Activated CD8-positive, alpha-beta T cell treated with anti-CD3 and anti-CD28 coated beads, Interleukin-2, amount 10 ng/mL, durations not matched to agents 7 days and 5 days (primary cell): ENCODE measurements at regions not wholly inside any gene's neighbourhood (a gene's known extent, or its start where the extent isn't known, plus 50 kb on each side); places are given as distances from the start of the nearest gene placed in this dataset.

Source experiments
- ATAC-seq: fragments of 150-1000 bp; cut with Tn5 transposase; one replicate; pipeline ENCODE4 v1.10.0; 2021; ENCODE audit warnings: moderate library complexity
- CTCF ChIA-PET: fragments of 350-600 bp; sonication (Branson Sonifier 250); formaldehyde crosslinking; loops from one replicate; lab custom pipeline; 2021; ENCODE audit warnings: antibody characterized with exemption; lab: Charles Lee
- POLR2A ChIA-PET: fragments of 350-600 bp; sonication (Branson Sonifier 250); formaldehyde crosslinking; loops from one replicate; lab custom pipeline; 2021; ENCODE audit warnings: antibody characterized with exemption; lab: Charles Lee
- DNase-seq: peaks from one replicate; pipeline ENCODE4 v3.0.0-alpha.2; 2020
- H3K27ac Mint-ChIP-seq: one replicate; pipeline ENCODE4 v1.8.0; 2021; ENCODE audit warnings: mild to moderate bottlenecking, mixed read lengths
- H3K27me3 Mint-ChIP-seq: one replicate; pipeline ENCODE4 v1.8.0; 2021; ENCODE audit warnings: low read depth, mixed read lengths
- H3K36me3 Mint-ChIP-seq: one replicate; pipeline ENCODE4 v1.8.0; 2021; ENCODE audit warnings: low read depth, mixed read lengths
- H3K4me1 Mint-ChIP-seq: one replicate; pipeline ENCODE4 v1.8.0; 2021; ENCODE audit warnings: low read depth, mixed read lengths
- H3K4me3 Mint-ChIP-seq: one replicate; pipeline ENCODE4 v1.8.0; 2021; ENCODE audit warnings: mild to moderate bottlenecking, mixed read lengths
- H3K9me3 Mint-ChIP-seq: one replicate; pipeline ENCODE4 v1.8.0; 2022; ENCODE audit warnings: mixed read lengths; ENCODE audit not compliant: insufficient read depth

- Mint-ChIP-seq H3K36me3 (no peaks in the 10 kb centered on the region), H3K4me3 (no peak overlapping the region), H3K27me3 (no peaks in the 10 kb centered on the region), H3K9me3 (no peaks in the 10 kb centered on the region), H3K4me1 (no peaks in the 10 kb centered on the region), H3K27ac (no peak overlapping the region)
- no peak for ATAC-seq
- ChIA-PET CTCF (no interaction called here), POLR2A (no interaction called here)
- no peak for DNase-seq
Measured at GRCh38 chr4:144202081-144202480, 61.6 kb upstream of the GYPA start.

GRCh38 chr4:144203155-144203554 lies 62.6 kb upstream of the GYPA start:
- CTCF ChIA-PET = no interaction called here
- DNase-seq = no peak
- H3K9me3 Mint-ChIP-seq = no peaks in the 10 kb centered on the region
- no peaks in the 10 kb centered on the region for H3K4me1 Mint-ChIP-seq
- ATAC-seq = no peak
- POLR2A ChIA-PET = no interaction called here
- H3K4me3 Mint-ChIP-seq = no peak overlapping the region
- H3K27me3 Mint-ChIP-seq = no peaks in the 10 kb centered on the region
- no peak overlapping the region for H3K27ac Mint-ChIP-seq
- no peaks in the 10 kb centered on the region for H3K36me3 Mint-ChIP-seq

- no peak for ATAC-seq
- no peaks in the 10 kb centered on the region for H3K36me3 Mint-ChIP-seq
- H3K4me3 Mint-ChIP-seq = no peak overlapping the region
- ChIA-PET POLR2A (no interaction called here), CTCF (no interaction called here)
- H3K4me1 Mint-ChIP-seq = no peaks in the 10 kb centered on the region
- no peaks in the 10 kb centered on the region for H3K9me3 Mint-ChIP-seq
- DNase-seq = no peak
- H3K27ac Mint-ChIP-seq = no peak overlapping the region
- H3K27me3 Mint-ChIP-seq = no peaks in the 10 kb centered on the region
Measured at GRCh38 chr4:144204431-144204830, 63.9 kb upstream of the GYPA start.

GRCh38 chr4:144206711-144207110 lies 66.2 kb upstream of the GYPA start:
- Mint-ChIP-seq H3K36me3 (no peaks in the 10 kb centered on the region), H3K27ac (no peak overlapping the region), H3K27me3 (no peaks in the 10 kb centered on the region), H3K4me1 (no peaks in the 10 kb centered on the region), H3K9me3 (no peaks in the 10 kb centered on the region), H3K4me3 (no peak overlapping the region)
- CTCF ChIA-PET = no interaction called here
- ATAC-seq (no peak), DNase-seq (no peak)
- POLR2A ChIA-PET = no interaction called here

- H3K27me3 Mint-ChIP-seq = no peaks in the 10 kb centered on the region
- H3K4me1 Mint-ChIP-seq = no peaks in the 10 kb centered on the region
- CTCF ChIA-PET = no interaction called here
- no peak overlapping the region for H3K27ac Mint-ChIP-seq
- no peaks in the 10 kb centered on the region for H3K36me3 Mint-ChIP-seq
- no peak for ATAC-seq
- H3K4me3 Mint-ChIP-seq = no peak overlapping the region
- H3K9me3 Mint-ChIP-seq = no peaks in the 10 kb centered on the region
- POLR2A ChIA-PET = no interaction called here
- DNase-seq = no peak
Measured at GRCh38 chr4:144208074-144208473, 67.6 kb upstream of the GYPA start.

GRCh38 chr4:144209491-144209890 lies 69.0 kb upstream of the GYPA start:
- DNase-seq (no peak), ATAC-seq (no peak)
- POLR2A ChIA-PET = no interaction called here
- CTCF ChIA-PET = no interaction called here
- Mint-ChIP-seq H3K9me3 (no peaks in the 10 kb centered on the region), H3K36me3 (no peaks in the 10 kb centered on the region), H3K4me3 (no peak overlapping the region), H3K4me1 (no peaks in the 10 kb centered on the region), H3K27ac (no peak overlapping the region), H3K27me3 (no peaks in the 10 kb centered on the region)

- POLR2A ChIA-PET = no interaction called here
- Mint-ChIP-seq H3K4me3 (no peak overlapping the region), H3K27me3 (no peaks in the 10 kb centered on the region), H3K36me3 (no peaks in the 10 kb centered on the region), H3K27ac (no peak overlapping the region), H3K9me3 (no peaks in the 10 kb centered on the region), H3K4me1 (no peaks in the 10 kb centered on the region)
- CTCF ChIA-PET = no interaction called here
- DNase-seq = no peak
- no peak for ATAC-seq
Measured at GRCh38 chr4:144213371-144213770, 72.9 kb upstream of the GYPA start.

- ChIA-PET CTCF (no interaction called here), POLR2A (no interaction called here)
- Mint-ChIP-seq H3K36me3 (no peaks in the 10 kb centered on the region), H3K4me3 (no peak overlapping the region), H3K4me1 (no peaks in the 10 kb centered on the region), H3K9me3 (no peaks in the 10 kb centered on the region), H3K27me3 (no peaks in the 10 kb centered on the region), H3K27ac (no peak overlapping the region)
- ATAC-seq (no peak), DNase-seq (no peak)
Measured at GRCh38 chr4:144223149-144223548, 82.6 kb upstream of the GYPA start.

GRCh38 chr4:144223661-144224060 lies 83.1 kb upstream of the GYPA start:
- Mint-ChIP-seq H3K4me3 (no peak overlapping the region), H3K36me3 (no peaks in the 10 kb centered on the region), H3K27ac (no peak overlapping the region), H3K4me1 (no peaks in the 10 kb centered on the region), H3K9me3 (no peaks in the 10 kb centered on the region), H3K27me3 (no peaks in the 10 kb centered on the region)
- DNase-seq (no peak), ATAC-seq (no peak)
- ChIA-PET POLR2A (no interaction called here), CTCF (no interaction called here)

GRCh38 chr4:144259285-144259684 lies 118.8 kb upstream of the GYPA start:
- ChIA-PET CTCF (no interaction called here), POLR2A (no interaction called here)
- DNase-seq (no peak), ATAC-seq (no peak)
- H3K4me3 Mint-ChIP-seq = no peak overlapping the region
- H3K27me3 Mint-ChIP-seq = no peaks in the 10 kb centered on the region
- H3K36me3 Mint-ChIP-seq = no peaks in the 10 kb centered on the region
- H3K27ac Mint-ChIP-seq = no peak overlapping the region
- no peaks in the 10 kb centered on the region for H3K4me1 Mint-ChIP-seq
- H3K9me3 Mint-ChIP-seq = peaks cover 14% of the 10 kb centered on the region

GRCh38 chr4:144267084-144267483 lies 126.6 kb upstream of the GYPA start:
- no peaks in the 10 kb centered on the region for H3K9me3 Mint-ChIP-seq
- DNase-seq (no peak), ATAC-seq (no peak)
- POLR2A ChIA-PET = no interaction called here
- no peaks in the 10 kb centered on the region for H3K4me1 Mint-ChIP-seq
- CTCF ChIA-PET = no interaction called here
- H3K27ac Mint-ChIP-seq = no peak overlapping the region
- no peak overlapping the region for H3K4me3 Mint-ChIP-seq
- no peaks in the 10 kb centered on the region for H3K36me3 Mint-ChIP-seq
- H3K27me3 Mint-ChIP-seq = no peaks in the 10 kb centered on the region

GRCh38 chr4:144280688-144281087 lies 140.2 kb upstream of the GYPA start:
- Mint-ChIP-seq H3K27ac (no peak overlapping the region), H3K9me3 (no peaks in the 10 kb centered on the region), H3K36me3 (no peaks in the 10 kb centered on the region), H3K4me3 (no peak overlapping the region), H3K4me1 (no peaks in the 10 kb centered on the region), H3K27me3 (no peaks in the 10 kb centered on the region)
- DNase-seq = no peak
- POLR2A ChIA-PET = no interaction called here
- CTCF ChIA-PET = no interaction called here
- no peak for ATAC-seq

GRCh38 chr4:144283526-144283925 lies 143.0 kb upstream of the GYPA start:
- no peaks in the 10 kb centered on the region for H3K4me1 Mint-ChIP-seq
- no peak for DNase-seq
- ChIA-PET POLR2A (no interaction called here), CTCF (no interaction called here)
- H3K36me3 Mint-ChIP-seq = no peaks in the 10 kb centered on the region
- H3K9me3 Mint-ChIP-seq = no peaks in the 10 kb centered on the region
- H3K4me3 Mint-ChIP-seq = no peak overlapping the region
- no peak for ATAC-seq
- H3K27me3 Mint-ChIP-seq = no peaks in the 10 kb centered on the region
- H3K27ac Mint-ChIP-seq = no peak overlapping the region
